HEK293T (cell line): ENCODE measurements at regions not wholly inside any gene's neighbourhood (a gene's known extent, or its start where the extent isn't known, plus 50 kb on each side); places are given as distances from the start of the nearest gene placed in this dataset.

Experiments
- ARNT ChIP-seq: fragments of 450-650 bp; IDR thresholded peaks from 2 replicates; pipeline ENCODE4 v1.6.1; 2017; ENCODE audit warnings: mild to moderate bottlenecking
- FOXA1 ChIP-seq: fragments of 450-650 bp; IDR thresholded peaks from 2 replicates; pipeline ENCODE4 v1.6.1; 2016; ENCODE audit warnings: mild to moderate bottlenecking
- NFRKB ChIP-seq: fragments of 450-650 bp; IDR thresholded peaks from 2 replicates; pipeline ENCODE4 v1.6.1; 2016; ENCODE audit warnings: mild to moderate bottlenecking, moderate library complexity
- SP1 ChIP-seq: fragments of 450-650 bp; IDR thresholded peaks from 2 replicates; pipeline ENCODE4 v1.6.1; 2017
- SUZ12 ChIP-seq: fragments of 450-650 bp; IDR thresholded peaks from 2 replicates; pipeline ENCODE4 v1.6.1; 2016; ENCODE audit warnings: mild to moderate bottlenecking

- TF ChIP-seq SP1: no peak
- no peak for TF ChIP-seq NFRKB
- no peak for TF ChIP-seq ARNT
- TF ChIP-seq FOXA1: no peak
- TF ChIP-seq SUZ12: no peak
These were observed 289.7 kb downstream of the FOXL1 start for GRCh38 chr16:86868070-86868469.
